ENCODE measurements at regions not wholly inside any gene's neighbourhood (a gene's known extent, or its start where the extent isn't known, plus 50 kb on each side); places are given as distances from the start of the nearest gene placed in this dataset.

- Mint-ChIP-seq H3K36me3 (no peaks in the 10 kb centered on the region), H3K4me3 (no peak overlapping the region), H3K27ac (no peak overlapping the region), H3K9me3 (no peaks in the 10 kb centered on the region), H3K27me3 (ENCODE audit: insufficient read depth, low read depth) (no peaks in the 10 kb centered on the region), H3K4me1 (no peaks in the 10 kb centered on the region)
- H3K36me3 ChIP-seq, result no peaks in the 10 kb centered on the region
- H3F3A ChIP-seq (ENCODE audit: low read depth), result no peaks in the 10 kb centered on the region
- no peaks in the 10 kb centered on the region for H4K20me1 ChIP-seq (ENCODE audit: low read depth)
- no peaks in the 10 kb centered on the region for H3K79me2 ChIP-seq (ENCODE audit: low read depth)
- H3K9ac ChIP-seq, result no peak overlapping the region
- no peak overlapping the region for H3K4me2 ChIP-seq
- peaks cover 12% of the 10 kb centered on the region for H3K4me1 ChIP-seq
- H3K9me3 ChIP-seq (ENCODE audit: low read depth), result no peaks in the 10 kb centered on the region
- no peak for TF ChIP-seq CTCF (IDR thresholded peaks at IDR 0.05)
- no peak for TF ChIP-seq EZH2phosphoT487 (IDR thresholded peaks at IDR 0.05)
- TF ChIP-seq EZH2 (IDR thresholded peaks at IDR 0.05), result no peak
- H2AFZ ChIP-seq (replicated peaks), result no peak overlapping the region
- no peak for DNase-seq (ENCODE audit: low spot score)
- no peak overlapping the region for H3K27ac ChIP-seq
- H3K4me3 ChIP-seq, result no peak overlapping the region
- H3K27me3 ChIP-seq, result no peaks in the 10 kb centered on the region
Observed at GRCh38 chr10:2020836-2021235, 283.5 kb upstream of the ADARB2 start.

DNA sequence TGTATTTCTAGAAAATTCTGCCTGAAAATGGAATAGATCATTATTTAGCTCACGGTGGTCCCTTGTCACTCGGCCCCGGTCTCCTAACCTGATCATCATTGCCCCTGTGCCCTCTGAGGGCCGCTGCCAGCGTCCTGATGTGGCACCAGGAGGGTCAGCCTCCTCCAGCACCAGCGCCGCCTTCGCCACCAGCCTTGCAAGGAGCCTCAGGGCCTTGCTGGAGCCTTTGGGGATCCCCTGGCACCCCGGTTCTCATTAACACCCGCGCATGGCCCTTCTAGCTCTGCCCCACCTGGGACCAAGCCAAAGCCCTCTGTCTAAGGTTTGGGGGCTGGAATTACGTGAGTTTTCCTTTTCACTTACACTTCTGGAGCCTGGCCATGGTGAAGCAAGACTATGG lies 282.5 kb upstream of the ADARB2 start:
- Histone ChIP-seq H3K9ac (no peak overlapping the region), H3K27me3 (no peaks in the 10 kb centered on the region), H3K4me2 (no peak overlapping the region), H4K20me1 (ENCODE audit: low read depth) (no peaks in the 10 kb centered on the region), H3K4me1 (peaks cover 12% of the 10 kb centered on the region), H3K9me3 (ENCODE audit: low read depth) (no peaks in the 10 kb centered on the region), H3K79me2 (ENCODE audit: low read depth) (no peaks in the 10 kb centered on the region), H3F3A (ENCODE audit: low read depth) (no peaks in the 10 kb centered on the region), H2AFZ (replicated peaks) (no peak overlapping the region), H3K27ac (no peak overlapping the region), H3K4me3 (no peak overlapping the region), H3K36me3 (no peaks in the 10 kb centered on the region)
- H3K36me3 Mint-ChIP-seq, result no peaks in the 10 kb centered on the region
- no peaks in the 10 kb centered on the region for H3K27me3 Mint-ChIP-seq (ENCODE audit: insufficient read depth, low read depth)
- H3K27ac Mint-ChIP-seq, result no peak overlapping the region
- no peaks in the 10 kb centered on the region for H3K4me1 Mint-ChIP-seq
- TF ChIP-seq CTCF (IDR thresholded peaks at IDR 0.05) (no peak), EZH2phosphoT487 (IDR thresholded peaks at IDR 0.05) (no peak), EZH2 (IDR thresholded peaks at IDR 0.05) (no peak)
- H3K9me3 Mint-ChIP-seq, result no peaks in the 10 kb centered on the region
- H3K4me3 Mint-ChIP-seq, result no peak overlapping the region
- DNase-seq (ENCODE audit: low spot score), result no peak

DNA sequence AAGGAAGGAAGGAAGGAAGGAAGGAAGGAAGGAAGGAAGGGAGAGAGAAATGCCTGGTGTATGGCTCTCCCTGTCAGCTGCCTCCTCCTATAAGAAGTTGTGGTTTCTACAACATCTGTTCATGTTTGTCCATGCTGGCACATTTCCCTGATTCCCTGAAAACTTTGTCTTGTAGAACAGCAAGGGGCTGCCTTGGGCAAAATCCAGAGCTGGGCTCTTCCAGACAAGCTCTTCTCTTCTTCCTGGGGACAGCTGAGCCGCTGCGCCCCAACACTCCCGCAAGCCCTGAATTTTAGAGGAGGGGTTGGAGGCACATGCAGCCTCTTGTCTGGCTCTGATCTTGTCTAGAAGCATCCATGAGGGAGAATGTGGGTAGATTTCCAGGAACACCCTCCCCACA lies 282.0 kb upstream of the ADARB2 start:
- Mint-ChIP-seq H3K4me3 (no peak overlapping the region), H3K9me3 (no peaks in the 10 kb centered on the region), H3K27ac (no peak overlapping the region), H3K36me3 (no peaks in the 10 kb centered on the region), H3K27me3 (ENCODE audit: insufficient read depth, low read depth) (no peaks in the 10 kb centered on the region), H3K4me1 (no peaks in the 10 kb centered on the region)
- Histone ChIP-seq H3K4me3 (no peak overlapping the region), H3K4me2 (no peak overlapping the region), H3K27me3 (no peaks in the 10 kb centered on the region), H2AFZ (replicated peaks) (no peak overlapping the region), H3K9ac (no peak overlapping the region), H4K20me1 (ENCODE audit: low read depth) (no peaks in the 10 kb centered on the region), H3K27ac (no peak overlapping the region), H3K9me3 (ENCODE audit: low read depth) (no peaks in the 10 kb centered on the region), H3F3A (ENCODE audit: low read depth) (no peaks in the 10 kb centered on the region), H3K4me1 (peaks cover 12% of the 10 kb centered on the region), H3K79me2 (ENCODE audit: low read depth) (no peaks in the 10 kb centered on the region), H3K36me3 (no peaks in the 10 kb centered on the region)
- no peak for DNase-seq (ENCODE audit: low spot score)
- TF ChIP-seq CTCF (IDR thresholded peaks at IDR 0.05) (no peak), EZH2 (IDR thresholded peaks at IDR 0.05) (no peak), EZH2phosphoT487 (IDR thresholded peaks at IDR 0.05) (no peak)

DNA sequence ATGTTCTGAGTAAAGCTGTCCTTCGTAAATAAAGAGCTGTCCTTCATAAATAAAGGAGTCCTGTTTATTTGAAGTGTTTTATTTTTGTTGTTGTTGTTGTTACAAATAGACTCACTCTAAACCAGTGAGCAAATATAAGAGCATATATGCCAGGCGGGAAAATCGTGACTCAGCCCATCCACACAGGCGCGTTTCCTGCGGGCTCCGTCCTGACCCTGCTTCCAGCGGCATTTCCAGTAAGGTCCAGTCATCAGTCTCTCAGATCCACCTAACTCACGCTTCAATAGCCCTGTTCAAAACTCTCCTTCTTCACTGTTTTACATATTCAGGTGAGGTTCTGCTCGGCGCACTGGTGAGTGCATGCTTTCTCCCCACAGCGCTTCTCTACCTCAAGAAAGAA lies 277.2 kb upstream of the ADARB2 start:
- Mint-ChIP-seq H3K27me3 (ENCODE audit: insufficient read depth, low read depth) (no peaks in the 10 kb centered on the region), H3K36me3 (no peaks in the 10 kb centered on the region), H3K4me3 (no peak overlapping the region), H3K9me3 (no peaks in the 10 kb centered on the region), H3K4me1 (no peaks in the 10 kb centered on the region), H3K27ac (no peak overlapping the region)
- DNase-seq (ENCODE audit: low spot score), result no peak
- Histone ChIP-seq H2AFZ (replicated peaks) (no peak overlapping the region), H3K9ac (no peak overlapping the region), H3K4me1 (peaks cover 12% of the 10 kb centered on the region), H3K36me3 (no peaks in the 10 kb centered on the region), H4K20me1 (ENCODE audit: low read depth) (no peaks in the 10 kb centered on the region), H3K79me2 (ENCODE audit: low read depth) (no peaks in the 10 kb centered on the region), H3F3A (ENCODE audit: low read depth) (no peaks in the 10 kb centered on the region), H3K27ac (no peak overlapping the region), H3K4me2 (no peak overlapping the region), H3K4me3 (no peak overlapping the region), H3K27me3 (no peaks in the 10 kb centered on the region), H3K9me3 (ENCODE audit: low read depth) (no peaks in the 10 kb centered on the region)
- no peak for TF ChIP-seq CTCF (IDR thresholded peaks at IDR 0.05)
- no peak for TF ChIP-seq EZH2phosphoT487 (IDR thresholded peaks at IDR 0.05)
- no peak for TF ChIP-seq EZH2 (IDR thresholded peaks at IDR 0.05)
